H9 (cell line): ENCODE measurements at regions not wholly inside any gene's neighbourhood (a gene's known extent, or its start where the extent isn't known, plus 50 kb on each side); places are given as distances from the start of the nearest gene placed in this dataset.

Source experiments
- DNase-seq: peaks from one replicate; pipeline ENCODE4 v3.0.0-alpha.2; 2017
- H2AFZ ChIP-seq: one replicate; pipeline ENCODE4 v1.6.1; 2013; ENCODE audit warnings: mild to moderate bottlenecking, low read length, control low read depth, moderate library complexity
- H2AK5ac ChIP-seq: 2 replicates; pipeline ENCODE4 v1.6.1; 2013; ENCODE audit warnings: low read length, control low read depth, mixed read lengths; ENCODE audit not compliant: insufficient read length
- H2BK120ac ChIP-seq: one replicate; pipeline ENCODE4 v1.6.1; 2013; ENCODE audit warnings: low read depth, mild to moderate bottlenecking, low read length, control low read depth, inconsistent platforms; ENCODE audit not compliant: poor library complexity, severe bottlenecking
- H2BK12ac ChIP-seq: 2 replicates; pipeline ENCODE4 v1.6.1; 2013; ENCODE audit warnings: low read length, control low read depth, mixed read lengths, low read depth; ENCODE audit not compliant: insufficient read length
- H2BK15ac ChIP-seq: 2 replicates; pipeline ENCODE4 v1.6.1; 2013; ENCODE audit warnings: low read depth, low read length, control low read depth
- H2BK20ac ChIP-seq: one replicate; pipeline ENCODE4 v1.6.1; 2013; ENCODE audit warnings: low read depth, mild to moderate bottlenecking, low read length, control low read depth, inconsistent platforms; ENCODE audit not compliant: poor library complexity, severe bottlenecking
- H2BK5ac ChIP-seq: 2 replicates; pipeline ENCODE4 v1.6.1; 2013; ENCODE audit warnings: low read length, control low read depth, mixed read lengths; ENCODE audit not compliant: insufficient read length
- H3K14ac ChIP-seq: 2 replicates; pipeline ENCODE4 v1.6.1; 2013; ENCODE audit warnings: low read length, control low read depth; ENCODE audit not compliant: insufficient read depth
- H3K18ac ChIP-seq: 2 replicates; pipeline ENCODE4 v1.6.1; 2013; ENCODE audit warnings: low read depth, mild to moderate bottlenecking, mixed read lengths, low read length, control low read depth; ENCODE audit not compliant: insufficient read length
- H3K23ac ChIP-seq: 2 replicates; pipeline ENCODE4 v1.6.1; 2013; ENCODE audit warnings: low read length, control low read depth, mixed read lengths, low read depth; ENCODE audit not compliant: insufficient read length
- H3K23me2 ChIP-seq: 2 replicates; pipeline ENCODE4 v1.6.1; 2013; ENCODE audit warnings: low read depth, mild to moderate bottlenecking, mixed read lengths, low read length, control low read depth; ENCODE audit not compliant: insufficient read length, poor library complexity, severe bottlenecking
- H3K27ac ChIP-seq: 2 replicates; pipeline ENCODE4 v1.5.1; 2013; ENCODE audit warnings: low read length, control low read depth, mixed read lengths, low read depth; ENCODE audit not compliant: insufficient read length
- H3K27me3 ChIP-seq: 2 replicates; pipeline ENCODE4 v1.6.1; 2013; ENCODE audit warnings: low read length, control low read depth, inconsistent platforms; ENCODE audit not compliant: insufficient read depth
- H3K4ac ChIP-seq: 2 replicates; pipeline ENCODE4 v1.6.1; 2013; ENCODE audit warnings: low read depth, mild to moderate bottlenecking, control low read depth, inconsistent platforms, low read length, moderate library complexity
- H3K4me1 ChIP-seq: 2 replicates; pipeline ENCODE4 v1.6.1; 2013; ENCODE audit warnings: low read length, control low read depth, inconsistent platforms; ENCODE audit not compliant: insufficient read depth
- H3K4me2 ChIP-seq: 2 replicates; pipeline ENCODE4 v1.6.1; 2013; ENCODE audit warnings: low read length, control low read depth, mixed read lengths; ENCODE audit not compliant: insufficient read length, insufficient read depth
- H3K56ac ChIP-seq: 2 replicates; pipeline ENCODE4 v1.6.1; 2013; ENCODE audit warnings: low read depth, mild to moderate bottlenecking, mixed read lengths, low read length, control low read depth; ENCODE audit not compliant: insufficient read length
- H3K79me1 ChIP-seq: 2 replicates; pipeline ENCODE4 v1.6.1; 2013; ENCODE audit warnings: low read depth, mild to moderate bottlenecking, moderate library complexity, low read length, control low read depth, inconsistent platforms; ENCODE audit not compliant: insufficient read depth, poor library complexity, severe bottlenecking
- H3K79me2 ChIP-seq: 2 replicates; pipeline ENCODE4 v1.6.1; 2013; ENCODE audit warnings: low read length, control low read depth, inconsistent platforms; ENCODE audit not compliant: insufficient read depth
- H3K9ac ChIP-seq: 2 replicates; pipeline ENCODE4 v1.6.1; 2013; ENCODE audit warnings: low read length, control low read depth, mixed read lengths; ENCODE audit not compliant: insufficient read length; ENCODE audit errors: extremely low read depth
- H3K9me3 ChIP-seq: one replicate; pipeline ENCODE4 v1.6.1; 2013; ENCODE audit warnings: low read depth, low read length, inconsistent platforms; ENCODE audit not compliant: control insufficient read depth
- H3T11ph ChIP-seq: one replicate; pipeline ENCODE4 v1.6.1; 2013; ENCODE audit warnings: mild to moderate bottlenecking, low read length, control low read depth, inconsistent platforms
- H4K20me1 ChIP-seq: one replicate; pipeline ENCODE4 v1.6.1; 2013; ENCODE audit not compliant: control insufficient read depth, insufficient read length, insufficient read depth
- H4K5ac ChIP-seq: 2 replicates; pipeline ENCODE4 v1.6.1; 2013; ENCODE audit warnings: low read depth, mild to moderate bottlenecking, mixed read lengths, low read length, control low read depth; ENCODE audit not compliant: insufficient read length
- H4K8ac ChIP-seq: replicated peaks from 2 replicates; pipeline ENCODE4 v1.6.1; 2013; ENCODE audit warnings: low read length, control low read depth, mixed read lengths, low read depth; ENCODE audit not compliant: insufficient read length
- H4K91ac ChIP-seq: 2 replicates; pipeline ENCODE4 v1.6.1; 2013; ENCODE audit warnings: low read depth, mild to moderate bottlenecking, moderate library complexity, mixed read lengths, low read length, control low read depth; ENCODE audit not compliant: insufficient read length
- H3K27ac Mint-ChIP-seq, 3 experiments: 2 replicates in 2 of 3; 3 replicates in 1 of 3; pipeline ENCODE4 v1.8.0; 2020 to 2021; ENCODE audit warnings: mixed read lengths in 3 of 3, mild to moderate bottlenecking in 1 of 3, moderate library complexity in 1 of 3
- H3K27me3 Mint-ChIP-seq: 2 replicates; pipeline ENCODE4 v1.8.0; 2021; ENCODE audit warnings: low read depth, mild to moderate bottlenecking, moderate library complexity, mixed read lengths
- H3K36me3 Mint-ChIP-seq, 3 experiments: 2 replicates in 2 of 3; 3 replicates in 1 of 3; pipeline ENCODE4 v1.8.0; 2020 to 2021; ENCODE audit warnings: low read depth in 3 of 3, mixed read lengths in 3 of 3; ENCODE audit not compliant: insufficient read depth in 1 of 3
- H3K4me1 Mint-ChIP-seq, 2 experiments: 2 replicates each; pipeline ENCODE4 v1.8.0; 2020; ENCODE audit warnings: mixed read lengths in 2 of 2
- H3K4me3 Mint-ChIP-seq, 2 experiments: 2 replicates in 1 of 2; 3 replicates in 1 of 2; pipeline ENCODE4 v1.8.0; 2020 to 2021; ENCODE audit warnings: mild to moderate bottlenecking in 2 of 2, mixed read lengths in 2 of 2, moderate library complexity in 1 of 2
- H3K9me3 Mint-ChIP-seq, 2 experiments: 2 replicates in 1 of 2; 3 replicates in 1 of 2; pipeline ENCODE4 v1.8.0; 2020; ENCODE audit warnings: mild to moderate bottlenecking in 2 of 2, mixed read lengths in 2 of 2, moderate library complexity in 1 of 2
- WGBS: extraction: QIAGEN DNeasy Blood & Tissue Kit; methylation state at CpG from one replicate; pipeline ENCODE4 v1.1.7; 2013; ENCODE audit warnings: missing lambda C conversion rate, low lambda C conversion rate, mixed read lengths; ENCODE audit not compliant: insufficient read length; ENCODE audit errors: extremely low coverage; 5-methylcytosine and 5-hydroxymethylcytosine counted together
- TF ChIP-seq, protein P1 (sequence below): fragments of 200-600 bp; sonication (generic); conservative IDR thresholded peaks from 3 replicates; pipeline ENCODE4 v1.8.0; 2021; ENCODE audit warnings: antibody characterized with exemption, mild to moderate bottlenecking

- Mint-ChIP-seq H3K9me3 (no peaks in the 10 kb centered on the region), H3K4me1 (peaks cover 3 to 6% of the 10 kb centered on the region in 2 experiments; a peak in 2 of 4 replicates), H3K27ac (no peak overlapping the region), H3K27me3 (peaks cover 7% of the 10 kb centered on the region), H3K4me3 (no peak overlapping the region), H3K36me3 (no peaks in the 10 kb centered on the region)
- no peaks in the 10 kb centered on the region for H3K23me2 ChIP-seq
- H2BK5ac ChIP-seq = no peak overlapping the region
- H3K79me2 ChIP-seq = no peaks in the 10 kb centered on the region
- H2BK20ac ChIP-seq = no peak overlapping the region
- no peaks in the 10 kb centered on the region; the same call in 1 of the 2 replicates for H3K4me1 ChIP-seq
- H4K91ac ChIP-seq = no peak overlapping the region
- H3K18ac ChIP-seq = no peak overlapping the region
- H3K56ac ChIP-seq = no peak overlapping the region
- no peak overlapping the region for H3K27ac ChIP-seq
- H3K79me1 ChIP-seq = no peaks in the 10 kb centered on the region
- H3K27me3 ChIP-seq = no peaks in the 10 kb centered on the region
- no CpG with 5 or more reads among the region's 7 CpGs for WGBS
- no peak overlapping the region for H4K8ac ChIP-seq
- H3K14ac ChIP-seq = no peak overlapping the region
- H4K20me1 ChIP-seq = no peaks in the 10 kb centered on the region
- H3K23ac ChIP-seq = no peak overlapping the region
- no peaks in the 10 kb centered on the region for H3K9me3 ChIP-seq
- H2BK12ac ChIP-seq = no peak overlapping the region
- DNase-seq = no peak
- H3K4me2 ChIP-seq = no peak overlapping the region
- no peak overlapping the region for H3K4ac ChIP-seq
- H2AK5ac ChIP-seq = no peak overlapping the region
- no peak overlapping the region for H2BK120ac ChIP-seq
- TF ChIP-seq, protein P1, sequence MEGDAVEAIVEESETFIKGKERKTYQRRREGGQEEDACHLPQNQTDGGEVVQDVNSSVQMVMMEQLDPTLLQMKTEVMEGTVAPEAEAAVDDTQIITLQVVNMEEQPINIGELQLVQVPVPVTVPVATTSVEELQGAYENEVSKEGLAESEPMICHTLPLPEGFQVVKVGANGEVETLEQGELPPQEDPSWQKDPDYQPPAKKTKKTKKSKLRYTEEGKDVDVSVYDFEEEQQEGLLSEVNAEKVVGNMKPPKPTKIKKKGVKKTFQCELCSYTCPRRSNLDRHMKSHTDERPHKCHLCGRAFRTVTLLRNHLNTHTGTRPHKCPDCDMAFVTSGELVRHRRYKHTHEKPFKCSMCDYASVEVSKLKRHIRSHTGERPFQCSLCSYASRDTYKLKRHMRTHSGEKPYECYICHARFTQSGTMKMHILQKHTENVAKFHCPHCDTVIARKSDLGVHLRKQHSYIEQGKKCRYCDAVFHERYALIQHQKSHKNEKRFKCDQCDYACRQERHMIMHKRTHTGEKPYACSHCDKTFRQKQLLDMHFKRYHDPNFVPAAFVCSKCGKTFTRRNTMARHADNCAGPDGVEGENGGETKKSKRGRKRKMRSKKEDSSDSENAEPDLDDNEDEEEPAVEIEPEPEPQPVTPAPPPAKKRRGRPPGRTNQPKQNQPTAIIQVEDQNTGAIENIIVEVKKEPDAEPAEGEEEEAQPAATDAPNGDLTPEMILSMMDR = no peak
- no peak overlapping the region for H2AFZ ChIP-seq
- no peak overlapping the region for H4K5ac ChIP-seq
- no peak overlapping the region for H2BK15ac ChIP-seq
- H3K9ac ChIP-seq = no peak overlapping the region
- H3T11ph ChIP-seq = no peak overlapping the region
Observed at GRCh38 chr16:6698548-6698947, 634.1 kb upstream of the RBFOX1 start.
